ENCODE measurements at regions not wholly inside any gene's neighbourhood (a gene's known extent, or its start where the extent isn't known, plus 50 kb on each side); places are given as distances from the start of the nearest gene placed in this dataset.
"Not testable (repeated sequence)": the region's sequence is repeated elsewhere in the genome, so short reads cannot be mapped to it uniquely, and the experiment has no call there.

- Mint-ChIP-seq H3K36me3 (ENCODE audit: insufficient read depth, unreplicated experiment) (no peaks in the 10 kb centered on the region), H3K27me3 (ENCODE audit: unreplicated experiment) (no peaks in the 10 kb centered on the region), H3K4me3 (ENCODE audit: low read depth, unreplicated experiment) (no peak overlapping the region), H3K9me3 (ENCODE audit: low read depth, unreplicated experiment) (peaks cover 10% of the 10 kb centered on the region), H3K27ac (ENCODE audit: unreplicated experiment) (no peak overlapping the region), H3K4me1 (ENCODE audit: low read depth, unreplicated experiment) (no peaks in the 10 kb centered on the region)
- intact Hi-C loops (cut with micrococcal nuclease; ENCODE audit: unreplicated experiment): no loop called here
- no TSS peak for BruUV-seq (replicated peaks)
- no peak for DNase-seq
- TF ChIP-seq, protein P1, sequence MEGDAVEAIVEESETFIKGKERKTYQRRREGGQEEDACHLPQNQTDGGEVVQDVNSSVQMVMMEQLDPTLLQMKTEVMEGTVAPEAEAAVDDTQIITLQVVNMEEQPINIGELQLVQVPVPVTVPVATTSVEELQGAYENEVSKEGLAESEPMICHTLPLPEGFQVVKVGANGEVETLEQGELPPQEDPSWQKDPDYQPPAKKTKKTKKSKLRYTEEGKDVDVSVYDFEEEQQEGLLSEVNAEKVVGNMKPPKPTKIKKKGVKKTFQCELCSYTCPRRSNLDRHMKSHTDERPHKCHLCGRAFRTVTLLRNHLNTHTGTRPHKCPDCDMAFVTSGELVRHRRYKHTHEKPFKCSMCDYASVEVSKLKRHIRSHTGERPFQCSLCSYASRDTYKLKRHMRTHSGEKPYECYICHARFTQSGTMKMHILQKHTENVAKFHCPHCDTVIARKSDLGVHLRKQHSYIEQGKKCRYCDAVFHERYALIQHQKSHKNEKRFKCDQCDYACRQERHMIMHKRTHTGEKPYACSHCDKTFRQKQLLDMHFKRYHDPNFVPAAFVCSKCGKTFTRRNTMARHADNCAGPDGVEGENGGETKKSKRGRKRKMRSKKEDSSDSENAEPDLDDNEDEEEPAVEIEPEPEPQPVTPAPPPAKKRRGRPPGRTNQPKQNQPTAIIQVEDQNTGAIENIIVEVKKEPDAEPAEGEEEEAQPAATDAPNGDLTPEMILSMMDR (IDR thresholded peaks at IDR 0.05; ENCODE audit: unreplicated experiment): no peak
- CTCF ChIA-PET: no interaction called here
Observed at GRCh38 chr4:33739884-33740632, 2504.3 kb downstream of the ARAP2 start.

DNA sequence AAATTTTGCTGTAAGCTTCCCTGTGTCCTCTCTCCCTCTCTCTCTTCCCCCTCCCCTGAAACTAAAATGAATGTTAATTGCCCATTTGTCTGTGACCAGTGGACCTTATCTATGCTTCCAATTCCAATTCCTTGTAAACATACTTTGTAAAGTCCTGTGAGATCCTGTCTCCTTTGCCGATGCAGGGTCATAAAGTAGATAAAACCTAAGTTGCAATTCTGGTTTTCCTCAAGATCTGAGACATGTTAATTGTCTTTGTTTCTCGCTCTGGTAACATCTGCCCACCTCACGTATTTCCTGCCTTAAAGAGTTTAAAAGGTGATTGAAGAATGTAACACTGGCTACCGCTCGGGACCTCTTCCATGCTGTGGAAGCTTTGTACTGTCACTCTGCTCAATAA is 2503.4 kb downstream of the ARAP2 start:
- DNase-seq; H3K27ac Mint-ChIP-seq (ENCODE audit: unreplicated experiment); intact Hi-C loops (cut with micrococcal nuclease; ENCODE audit: unreplicated experiment); H3K4me1 Mint-ChIP-seq (ENCODE audit: low read depth, unreplicated experiment); H3K36me3 Mint-ChIP-seq (ENCODE audit: insufficient read depth, unreplicated experiment); CTCF ChIA-PET; H3K4me3 Mint-ChIP-seq (ENCODE audit: low read depth, unreplicated experiment); BruUV-seq (replicated peaks); H3K27me3 Mint-ChIP-seq (ENCODE audit: unreplicated experiment): not testable (repeated sequence)
- peaks cover 13% of the 10 kb centered on the region for H3K9me3 Mint-ChIP-seq (ENCODE audit: low read depth, unreplicated experiment)

DNA sequence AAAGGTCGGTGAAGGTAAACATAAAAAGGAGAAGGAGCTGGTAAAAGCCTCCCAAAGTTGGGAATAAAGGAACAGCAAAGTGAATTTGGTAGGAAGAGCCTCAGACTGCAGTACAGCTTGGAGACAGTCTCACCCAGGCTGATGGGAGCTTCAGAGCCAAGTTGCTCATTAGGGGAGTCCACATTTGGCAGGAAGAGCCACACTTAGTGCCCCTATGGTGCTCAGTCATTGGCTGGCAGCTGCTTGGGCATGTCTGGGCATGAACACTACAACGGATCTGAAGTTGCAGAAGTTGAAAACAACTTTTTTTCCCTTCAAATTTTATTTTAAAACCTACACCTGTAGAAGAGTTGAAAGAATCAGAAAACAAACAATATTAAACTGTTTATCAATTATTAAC is 2497.3 kb downstream of the ARAP2 start:
- TF ChIP-seq, protein P1 (IDR thresholded peaks at IDR 0.05; ENCODE audit: unreplicated experiment): no peak
- no peak overlapping the region for H3K4me3 Mint-ChIP-seq (ENCODE audit: low read depth, unreplicated experiment)
- intact Hi-C loops (cut with micrococcal nuclease; ENCODE audit: unreplicated experiment): no loop called here
- H3K9me3 Mint-ChIP-seq (ENCODE audit: low read depth, unreplicated experiment): peaks cover 10% of the 10 kb centered on the region
- CTCF ChIA-PET: no interaction called here
- H3K27ac Mint-ChIP-seq (ENCODE audit: unreplicated experiment): no peak overlapping the region
- no peaks in the 10 kb centered on the region for H3K36me3 Mint-ChIP-seq (ENCODE audit: insufficient read depth, unreplicated experiment)
- no TSS peak for BruUV-seq (replicated peaks)
- no peaks in the 10 kb centered on the region for H3K4me1 Mint-ChIP-seq (ENCODE audit: low read depth, unreplicated experiment)
- H3K27me3 Mint-ChIP-seq (ENCODE audit: unreplicated experiment): no peaks in the 10 kb centered on the region
- no peak for DNase-seq

- TF ChIP-seq, protein P1 (IDR thresholded peaks at IDR 0.05; ENCODE audit: unreplicated experiment): no peak
- no peak for DNase-seq
- no peaks in the 10 kb centered on the region for H3K36me3 Mint-ChIP-seq (ENCODE audit: insufficient read depth, unreplicated experiment)
- H3K4me3 Mint-ChIP-seq (ENCODE audit: low read depth, unreplicated experiment): no peak overlapping the region
- CTCF ChIA-PET: no interaction called here
- peaks cover 4% of the 10 kb centered on the region for H3K9me3 Mint-ChIP-seq (ENCODE audit: low read depth, unreplicated experiment)
- H3K4me1 Mint-ChIP-seq (ENCODE audit: low read depth, unreplicated experiment): no peaks in the 10 kb centered on the region
- no peaks in the 10 kb centered on the region for H3K27me3 Mint-ChIP-seq (ENCODE audit: unreplicated experiment)
- no peak overlapping the region for H3K27ac Mint-ChIP-seq (ENCODE audit: unreplicated experiment)
- no TSS peak for BruUV-seq (replicated peaks)
- intact Hi-C loops (cut with micrococcal nuclease; ENCODE audit: unreplicated experiment): no loop called here
Observed at GRCh38 chr4:33751050-33751449, 2493.3 kb downstream of the ARAP2 start.

DNA sequence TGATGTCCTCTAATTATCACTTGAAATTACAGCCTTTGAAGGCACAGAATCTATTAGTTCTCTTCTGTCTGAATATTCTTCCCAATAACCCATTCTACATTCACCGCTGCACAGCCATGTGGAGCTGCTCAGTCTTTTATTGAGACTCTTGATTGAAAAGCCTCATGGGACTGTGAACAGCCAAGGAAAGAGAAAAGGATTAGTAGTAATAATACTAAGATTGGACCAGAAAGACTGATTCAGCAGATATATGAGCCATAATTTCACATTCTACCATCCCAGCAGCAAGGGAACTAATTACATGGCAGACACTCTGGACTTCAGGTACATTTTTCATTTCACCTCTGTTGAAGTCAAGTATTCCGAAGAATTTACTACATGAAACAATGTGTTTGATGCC is 2471.7 kb downstream of the ARAP2 start:
- CTCF ChIA-PET: no interaction called here
- H3K9me3 Mint-ChIP-seq (ENCODE audit: low read depth, unreplicated experiment): peaks cover 5% of the 10 kb centered on the region
- no peaks in the 10 kb centered on the region for H3K36me3 Mint-ChIP-seq (ENCODE audit: insufficient read depth, unreplicated experiment)
- no peaks in the 10 kb centered on the region for H3K4me1 Mint-ChIP-seq (ENCODE audit: low read depth, unreplicated experiment)
- TF ChIP-seq, protein P1 (IDR thresholded peaks at IDR 0.05; ENCODE audit: unreplicated experiment): no peak
- intact Hi-C loops (cut with micrococcal nuclease; ENCODE audit: unreplicated experiment): no loop called here
- no peaks in the 10 kb centered on the region for H3K27me3 Mint-ChIP-seq (ENCODE audit: unreplicated experiment)
- no peak overlapping the region for H3K27ac Mint-ChIP-seq (ENCODE audit: unreplicated experiment)
- H3K4me3 Mint-ChIP-seq (ENCODE audit: low read depth, unreplicated experiment): no peak overlapping the region
- no TSS peak for BruUV-seq (replicated peaks)
- DNase-seq: no peak

Data from Calu3 (cell line).